ENCODE measurements at regions not wholly inside any gene's neighbourhood (a gene's known extent, or its start where the extent isn't known, plus 50 kb on each side); places are given as distances from the start of the nearest gene placed in this dataset.

DNA sequence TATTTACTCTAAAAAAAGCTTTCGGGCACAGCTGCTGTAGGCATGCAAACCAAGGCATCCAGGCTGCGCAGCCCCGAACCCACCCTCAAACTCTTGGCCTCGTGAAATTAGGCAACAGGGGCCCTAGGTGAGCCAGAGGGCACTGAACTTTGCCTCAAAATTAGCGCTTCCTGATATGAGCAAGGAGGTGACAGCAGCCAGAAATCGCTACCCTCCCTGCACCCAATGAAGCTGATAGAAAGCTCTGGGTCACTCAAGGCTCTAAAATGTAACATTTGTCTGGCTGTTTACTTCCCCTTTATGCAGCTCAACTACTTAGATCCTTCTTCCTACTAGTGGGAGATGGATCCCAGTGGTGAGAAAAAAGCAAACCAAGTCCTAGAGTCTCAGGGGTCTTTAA is 61.8 kb downstream of the PITPNM2 start:
- TF ChIP-seq, protein P1, sequence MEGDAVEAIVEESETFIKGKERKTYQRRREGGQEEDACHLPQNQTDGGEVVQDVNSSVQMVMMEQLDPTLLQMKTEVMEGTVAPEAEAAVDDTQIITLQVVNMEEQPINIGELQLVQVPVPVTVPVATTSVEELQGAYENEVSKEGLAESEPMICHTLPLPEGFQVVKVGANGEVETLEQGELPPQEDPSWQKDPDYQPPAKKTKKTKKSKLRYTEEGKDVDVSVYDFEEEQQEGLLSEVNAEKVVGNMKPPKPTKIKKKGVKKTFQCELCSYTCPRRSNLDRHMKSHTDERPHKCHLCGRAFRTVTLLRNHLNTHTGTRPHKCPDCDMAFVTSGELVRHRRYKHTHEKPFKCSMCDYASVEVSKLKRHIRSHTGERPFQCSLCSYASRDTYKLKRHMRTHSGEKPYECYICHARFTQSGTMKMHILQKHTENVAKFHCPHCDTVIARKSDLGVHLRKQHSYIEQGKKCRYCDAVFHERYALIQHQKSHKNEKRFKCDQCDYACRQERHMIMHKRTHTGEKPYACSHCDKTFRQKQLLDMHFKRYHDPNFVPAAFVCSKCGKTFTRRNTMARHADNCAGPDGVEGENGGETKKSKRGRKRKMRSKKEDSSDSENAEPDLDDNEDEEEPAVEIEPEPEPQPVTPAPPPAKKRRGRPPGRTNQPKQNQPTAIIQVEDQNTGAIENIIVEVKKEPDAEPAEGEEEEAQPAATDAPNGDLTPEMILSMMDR (IDR thresholded peaks at IDR 0.05) = no peak
- TF ChIP-seq POLR2A (IDR thresholded peaks at IDR 0.05) = no peak
